SIG-M5 (cell line): ENCODE measurements at regions not wholly inside any gene's neighbourhood (a gene's known extent, or its start where the extent isn't known, plus 50 kb on each side); places are given as distances from the start of the nearest gene placed in this dataset.

Source experiments
- DNase-seq: peaks from one replicate; lab custom pipeline; 2025; lab: John Stamatoyannopoulos, UW

DNA sequence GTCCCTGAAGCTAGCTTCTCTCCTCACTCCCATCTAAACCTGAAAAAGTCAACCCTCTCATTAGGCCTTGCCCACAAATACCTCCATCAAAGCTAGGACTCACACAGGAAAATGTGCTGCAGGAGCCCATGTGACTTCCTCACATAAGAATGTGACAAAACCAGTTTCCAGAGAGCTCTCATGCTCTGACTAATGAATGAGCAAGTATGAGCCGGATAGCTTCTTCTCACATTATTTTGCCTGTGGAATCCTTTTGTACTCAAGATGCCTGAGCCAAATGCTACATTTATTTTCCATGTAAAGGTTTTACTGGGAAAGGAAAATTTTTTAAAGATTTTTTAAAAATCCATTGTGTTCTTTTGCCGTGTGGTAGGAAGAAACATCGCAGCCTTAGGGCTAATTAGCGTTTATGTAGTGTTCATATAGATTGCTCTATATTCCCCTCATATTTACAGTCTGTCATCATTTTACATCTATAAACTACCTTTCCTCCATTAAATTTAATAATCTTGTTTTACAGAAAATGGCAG, 68.6 kb upstream of the CCN6 start:
- no peak for DNase-seq

DNA sequence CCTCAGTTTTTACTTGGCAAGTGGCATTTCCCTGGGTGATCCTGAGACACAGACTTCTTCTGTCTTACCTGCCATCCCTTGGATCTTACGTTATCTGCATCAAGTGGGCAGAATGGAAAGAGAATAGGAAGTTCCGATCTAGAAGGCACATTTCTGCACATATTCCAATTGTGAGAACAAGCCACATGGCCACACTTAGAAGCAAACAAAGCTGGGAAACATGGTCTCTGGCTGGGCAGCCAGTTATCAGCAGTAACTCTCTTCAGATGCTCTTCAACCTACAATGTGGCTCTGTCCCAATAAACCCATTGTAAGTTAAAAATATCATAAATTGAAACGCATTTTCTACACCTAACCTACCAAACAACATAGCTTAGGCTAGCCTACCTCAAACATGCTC, 67.3 kb upstream of the CCN6 start:
- no peak for DNase-seq

GRCh38 chr6:111987295-111987694, 66.6 kb upstream of the CCN6 start:
- DNase-seq: no peak

- DNase-seq: no peak
Observed at GRCh38 chr6:111988926-111989325, 65.0 kb upstream of the CCN6 start.

DNA sequence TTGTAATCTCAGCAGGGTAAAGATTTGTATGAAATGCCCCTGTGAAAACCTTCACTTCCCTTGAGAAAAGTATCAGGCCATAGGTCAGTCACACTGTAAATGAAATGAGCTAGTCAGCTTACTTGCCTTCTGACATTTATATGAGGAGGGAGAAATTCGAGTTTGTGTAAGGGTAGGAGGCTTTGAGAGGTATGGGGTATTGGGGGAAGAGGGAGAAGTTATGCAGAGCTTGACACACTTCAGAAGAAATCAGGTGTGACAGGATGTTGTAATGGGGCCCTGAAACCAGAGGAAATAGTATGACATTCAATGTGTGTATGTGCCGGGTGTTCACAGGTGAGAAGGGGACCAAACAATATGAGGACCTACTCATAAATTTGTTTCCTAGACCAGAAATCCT, 64.2 kb upstream of the CCN6 start:
- DNase-seq: no peak

GRCh38 chr6:111990214-111990613, 63.7 kb upstream of the CCN6 start:
- DNase-seq: no peak

- no peak for DNase-seq
Observed at GRCh38 chr6:111992851-111993250, 61.1 kb upstream of the CCN6 start.

GRCh38 chr6:111993342-111993741, 60.6 kb upstream of the CCN6 start:
- no peak for DNase-seq

DNA sequence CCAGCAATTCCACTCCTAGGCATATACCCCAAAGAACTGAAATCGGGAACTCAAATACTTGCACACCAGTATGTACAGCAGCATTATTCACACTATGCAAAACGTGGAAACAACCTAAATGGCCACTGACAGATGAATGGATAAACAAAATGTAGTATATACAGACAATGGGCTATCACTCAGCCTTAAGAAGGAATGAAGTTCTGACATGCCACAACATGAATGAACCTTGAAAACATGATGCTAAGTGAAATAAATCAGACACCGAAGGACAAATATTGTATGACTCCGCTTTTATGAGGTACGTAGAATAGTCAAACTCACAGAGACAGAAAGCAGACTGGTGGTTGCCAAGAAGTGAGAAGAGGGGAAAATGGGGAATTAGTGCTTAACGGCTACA, 59.1 kb upstream of the CCN6 start:
- DNase-seq: no peak

DNA sequence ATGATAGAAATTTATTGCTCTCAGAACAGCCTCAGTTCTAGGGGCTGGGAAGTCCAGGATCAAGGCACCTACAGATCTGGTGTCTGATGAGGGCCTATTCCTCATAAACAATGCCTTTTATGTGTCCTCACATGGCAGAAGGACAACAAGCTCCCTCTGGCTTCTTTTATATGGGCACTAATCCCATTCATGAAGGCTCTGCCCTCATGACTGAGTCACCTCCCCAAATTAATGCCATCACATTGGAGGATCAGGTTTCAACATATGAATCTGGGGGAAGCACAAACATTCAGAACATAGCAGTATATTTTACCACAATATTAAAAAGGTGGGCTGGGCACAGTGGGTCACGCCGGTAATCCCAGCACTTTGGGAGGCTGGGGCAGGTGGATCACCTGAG, 58.5 kb upstream of the CCN6 start:
- DNase-seq: no peak

GRCh38 chr6:111996144-111996865, 57.6 kb upstream of the CCN6 start:
- DNase-seq: no peak

GRCh38 chr6:111997078-111997852, 56.6 kb upstream of the CCN6 start:
- DNase-seq: no peak

GRCh38 chr6:111997853-111998208, 56.1 kb upstream of the CCN6 start:
- no peak for DNase-seq

- DNase-seq: no peak
Observed at GRCh38 chr6:112002307-112002706, 51.6 kb upstream of the CCN6 start.
